ENCODE measurements at regions not wholly inside any gene's neighbourhood (a gene's known extent, or its start where the extent isn't known, plus 50 kb on each side); places are given as distances from the start of the nearest gene placed in this dataset.
"Not testable (repeated sequence)": the region's sequence is repeated elsewhere in the genome, so short reads cannot be mapped to it uniquely, and the experiment has no call there.

GRCh38 chr9:135384815-135385405, 94.7 kb upstream of the PPP1R26 start:
- 71% methylated on average over 2 of the region's 7 CpGs; no CpG with 5 or more reads in 1 of the 2 experiments for WGBS, 2 experiments (ENCODE audit: extremely low coverage in 2 of 2, insufficient read length in 1 of 2)
- H3K4me1 ChIP-seq (ENCODE audit: control insufficient read depth, insufficient read depth, low read length); H3K79me1 ChIP-seq (ENCODE audit: low read depth in 1 of 2, low read length in 2 of 2); H4K5ac ChIP-seq (ENCODE audit: low read depth, low read length); H3K4ac ChIP-seq (ENCODE audit: low read depth, low read length); H2BK15ac ChIP-seq (ENCODE audit: low read depth, low read length); H3K18ac ChIP-seq (ENCODE audit: low read depth, low read length); H2AK5ac ChIP-seq (ENCODE audit: low read depth, low read length); H2AK9ac ChIP-seq (replicated peaks; ENCODE audit: low read depth, low read length, poor library complexity); H4K8ac ChIP-seq (ENCODE audit: low read depth in 2 of 2, low read length in 2 of 2); H4K91ac ChIP-seq (ENCODE audit: insufficient read depth, low read depth, low read length); H2BK20ac ChIP-seq (ENCODE audit: low read depth, low read length); in situ Hi-C loops (cut with MboI; ENCODE audit: low sequenced_read_pairs); H3K14ac ChIP-seq (replicated peaks; ENCODE audit: low read depth, low read length); POLR2A ChIA-PET (ENCODE audit: unreplicated experiment); H3K4me2 ChIP-seq (ENCODE audit: low read depth, low read length); ATAC-seq (ENCODE audit: low read depth); H2AFZ ChIP-seq (replicated peaks; ENCODE audit: low read length, poor library complexity); H3K9me1 ChIP-seq (ENCODE audit: insufficient read depth, low read length); intact Hi-C loops (cut with micrococcal nuclease); H3K9ac ChIP-seq (ENCODE audit: low read depth, low read length); H3K56ac ChIP-seq (ENCODE audit: extremely low read depth, insufficient read depth, low read length); H3K27ac ChIP-seq (ENCODE audit: insufficient read depth, low read length); H2BK5ac ChIP-seq (ENCODE audit: low read depth, low read length, poor library complexity, severe bottlenecking); H3K4me3 ChIP-seq (ENCODE audit: insufficient read depth, low read depth, low read length); DNase-seq; BruUV-seq (replicated peaks); H4K20me1 ChIP-seq (ENCODE audit: insufficient read depth, low read length); H3K27me3 ChIP-seq (ENCODE audit: control insufficient read depth, insufficient read depth, low read length); H3K36me3 ChIP-seq (ENCODE audit: control insufficient read depth, insufficient read depth, low read length); H3K23ac ChIP-seq (ENCODE audit: low read depth, low read length); CTCF ChIA-PET; H2BK120ac ChIP-seq (ENCODE audit: low read depth, low read length); dilution Hi-C loops (cut with HindIII; ENCODE audit: low sequenced_read_pairs, unreplicated experiment): not testable (repeated sequence)
- H3K9me3 ChIP-seq (ENCODE audit: control insufficient read depth, insufficient read depth, low read length), result peaks cover 12% of the 10 kb centered on the region; the same call in 1 of the 2 replicates

Data from IMR-90 (cell line).